ENCODE measurements at regions not wholly inside any gene's neighbourhood (a gene's known extent, or its start where the extent isn't known, plus 50 kb on each side); places are given as distances from the start of the nearest gene placed in this dataset.

- TF ChIP-seq, protein P1, sequence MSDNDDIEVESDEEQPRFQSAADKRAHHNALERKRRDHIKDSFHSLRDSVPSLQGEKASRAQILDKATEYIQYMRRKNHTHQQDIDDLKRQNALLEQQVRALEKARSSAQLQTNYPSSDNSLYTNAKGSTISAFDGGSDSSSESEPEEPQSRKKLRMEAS (IDR thresholded peaks at IDR 0.05; ENCODE audit: insufficient read depth, insufficient read length), result peak; percentile 14
- TF ChIP-seq POLR2AphosphoS5 (IDR thresholded peaks at IDR 0.05; ENCODE audit: insufficient read depth, low read depth, low read length) (no peak), CTCF (IDR thresholded peaks at IDR 0.05; ENCODE audit: extremely low read depth in 1 of 2, insufficient read depth in 1 of 2, low read depth in 1 of 2, low read length in 2 of 2) (no peak), POLR2A (IDR thresholded peaks at IDR 0.05; ENCODE audit: low read depth, low read length) (no peak), EZH2 (IDR thresholded peaks at IDR 0.05; ENCODE audit: borderline replicate concordance, low read depth, low read length, severe bottlenecking) (no peak)
Observed at GRCh38 chr10:42475168-42476098, 162.9 kb downstream of the ZNF33B start.
